ENCODE measurements at regions not wholly inside any gene's neighbourhood (a gene's known extent, or its start where the extent isn't known, plus 50 kb on each side); places are given as distances from the start of the nearest gene placed in this dataset.

DNA sequence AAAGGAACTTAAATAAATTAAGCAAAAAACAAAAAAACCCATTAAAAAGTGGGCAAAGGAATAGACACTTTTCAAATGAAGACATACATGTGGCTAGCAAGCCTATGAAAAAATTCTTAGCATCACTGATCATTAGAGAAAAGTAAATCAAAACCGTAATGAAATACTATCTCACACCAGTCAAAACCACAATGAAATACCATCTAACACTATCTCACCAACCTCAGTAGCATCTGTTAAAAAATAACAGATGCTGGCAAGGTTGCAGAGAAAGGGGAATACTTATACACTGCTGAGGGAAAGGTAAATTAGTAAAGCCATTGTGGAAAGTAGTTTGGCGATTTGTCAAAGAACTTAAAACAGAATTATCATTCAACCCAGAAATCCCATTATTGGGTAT, 381.1 kb downstream of the FLRT2 start:
- WGBS, 2 donors = 94 to 99% methylated on average over 2 of the region's 2 CpGs
- Histone ChIP-seq H3K4me1 (no peaks in the 10 kb centered on the region), H3K9me3 (no peaks in the 10 kb centered on the region), H3K27me3 (no peaks in the 10 kb centered on the region), H3K27ac (no peak overlapping the region), H3K4me3 (replicated peaks in 1 of 3) (no peak overlapping the region), H3K36me3 (no peaks in the 10 kb centered on the region)
- DNase-seq = no peak
- no peak for TF ChIP-seq POLR2A (IDR thresholded peaks at IDR 0.05)
- TF ChIP-seq CTCF (IDR thresholded peaks at IDR 0.05) = no peak
- intact Hi-C loops (cut with DNase I) = no loop called here

DNA sequence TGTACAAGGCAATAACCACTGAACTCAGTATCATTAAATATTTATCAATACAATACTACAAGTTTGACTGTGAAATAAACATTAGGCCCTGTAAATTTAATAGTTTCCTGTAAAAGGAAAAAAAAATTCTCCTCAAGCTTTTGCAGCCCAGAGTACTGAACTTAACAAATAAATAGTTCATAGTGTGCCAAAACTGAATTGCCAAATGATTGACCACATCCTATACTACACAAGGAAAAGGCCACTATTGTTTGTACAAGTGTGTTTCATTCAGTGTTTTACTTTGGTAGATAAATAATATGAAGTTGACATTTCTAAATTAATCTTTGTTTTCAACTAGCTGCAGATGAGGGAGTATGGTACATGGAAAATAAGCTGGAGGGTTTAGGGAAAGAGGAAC, 379.6 kb downstream of the FLRT2 start:
- H3K36me3 ChIP-seq = no peaks in the 10 kb centered on the region
- H3K27me3 ChIP-seq = no peaks in the 10 kb centered on the region
- TF ChIP-seq CTCF (IDR thresholded peaks at IDR 0.05) (no peak), POLR2A (IDR thresholded peaks at IDR 0.05) (no peak)
- DNase-seq = no peak
- intact Hi-C loops (cut with DNase I) = no loop called here
- H3K27ac ChIP-seq = no peak overlapping the region
- no peaks in the 10 kb centered on the region for H3K9me3 ChIP-seq
- H3K4me3 ChIP-seq (replicated peaks in 1 of 3) = no peak overlapping the region
- no peaks in the 10 kb centered on the region for H3K4me1 ChIP-seq

- TF ChIP-seq CTCF (IDR thresholded peaks at IDR 0.05) (no peak), POLR2A (IDR thresholded peaks at IDR 0.05) (no peak)
- H3K9me3 ChIP-seq = no peaks in the 10 kb centered on the region
- H3K4me1 ChIP-seq = no peaks in the 10 kb centered on the region
- H3K36me3 ChIP-seq = no peaks in the 10 kb centered on the region
- H3K27me3 ChIP-seq = no peaks in the 10 kb centered on the region
- intact Hi-C loops (cut with DNase I) = no loop called here
- WGBS, 2 donors = 56 to 67% methylated on average over 2 of the region's 2 CpGs
- H3K4me3 ChIP-seq (replicated peaks in 1 of 3) = no peak overlapping the region
- no peak overlapping the region for H3K27ac ChIP-seq
- no peak for DNase-seq
Measured at GRCh38 chr14:85907536-85907935, 377.6 kb downstream of the FLRT2 start.

- no peaks in the 10 kb centered on the region for H3K9me3 ChIP-seq
- TF ChIP-seq POLR2A (IDR thresholded peaks at IDR 0.05) (no peak), CTCF (IDR thresholded peaks at IDR 0.05) (no peak)
- no peaks in the 10 kb centered on the region for H3K27me3 ChIP-seq
- no peak overlapping the region for H3K4me3 ChIP-seq (replicated peaks in 1 of 3)
- H3K27ac ChIP-seq = no peak overlapping the region
- no peaks in the 10 kb centered on the region for H3K4me1 ChIP-seq
- H3K36me3 ChIP-seq = no peaks in the 10 kb centered on the region
- intact Hi-C loops (cut with DNase I) = no loop called here
- DNase-seq = no peak
Measured at GRCh38 chr14:85897808-85898207, 367.9 kb downstream of the FLRT2 start.

DNA sequence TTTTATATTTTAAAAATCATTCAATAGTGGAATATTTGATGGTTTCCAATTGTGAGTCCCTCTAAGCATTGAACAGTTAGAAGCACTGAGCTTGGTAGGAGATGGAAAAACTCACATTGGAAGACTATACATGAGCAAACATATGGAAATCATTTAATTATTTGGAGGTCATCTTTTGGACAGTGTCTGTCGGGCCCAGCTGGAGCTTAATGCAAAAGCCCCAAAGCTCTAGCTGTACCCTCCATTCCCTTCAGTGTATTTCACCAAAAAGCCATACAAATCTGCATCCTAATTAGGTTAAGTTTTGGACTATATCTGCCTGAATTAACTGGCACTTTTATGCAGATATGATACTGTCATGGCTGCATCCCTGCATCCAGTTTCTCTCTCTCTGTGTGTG, 365.7 kb downstream of the FLRT2 start:
- no peak for DNase-seq
- no peak overlapping the region for H3K4me3 ChIP-seq (replicated peaks in 1 of 3)
- intact Hi-C loops (cut with DNase I) = no loop called here
- H3K4me1 ChIP-seq = no peaks in the 10 kb centered on the region
- H3K27ac ChIP-seq = no peak overlapping the region
- H3K27me3 ChIP-seq = no peaks in the 10 kb centered on the region
- 76 to 81% methylated on average over 1 of the region's 1 CpG for WGBS, 2 donors
- no peaks in the 10 kb centered on the region for H3K9me3 ChIP-seq
- TF ChIP-seq CTCF (IDR thresholded peaks at IDR 0.05) = no peak
- TF ChIP-seq POLR2A (IDR thresholded peaks at IDR 0.05) = no peak
- no peaks in the 10 kb centered on the region for H3K36me3 ChIP-seq

All from thyroid gland (tissue), 4 donors.